ENCODE measurements at regions not wholly inside any gene's neighbourhood (a gene's known extent, or its start where the extent isn't known, plus 50 kb on each side); places are given as distances from the start of the nearest gene placed in this dataset.
"Not testable (repeated sequence)": the region's sequence is repeated elsewhere in the genome, so short reads cannot be mapped to it uniquely, and the experiment has no call there.

- not testable (repeated sequence) for DNase-seq (ENCODE audit: low spot score)
These were observed 59.5 kb upstream of the FAM90A26 start for GRCh38 chr4:9110700-9111099.

- DNase-seq (ENCODE audit: low spot score), result not testable (repeated sequence)
These were observed 67.1 kb upstream of the FAM90A26 start for GRCh38 chr4:9103148-9103524.

GRCh38 chr4:9102471-9103147 lies 67.6 kb upstream of the FAM90A26 start:
- DNase-seq (ENCODE audit: low spot score), result not testable (repeated sequence)

GRCh38 chr4:9096330-9096729 lies 73.9 kb upstream of the FAM90A26 start:
- not testable (repeated sequence) for DNase-seq (ENCODE audit: low spot score)

- not testable (repeated sequence) for DNase-seq (ENCODE audit: low spot score)
These were observed 91.4 kb upstream of the FAM90A26 start for GRCh38 chr4:9078796-9079195.

GRCh38 chr4:9076974-9077373 lies 93.2 kb upstream of the FAM90A26 start:
- DNase-seq (ENCODE audit: low spot score), result not testable (repeated sequence)

- DNase-seq (ENCODE audit: low spot score), result not testable (repeated sequence)
These were observed 93.7 kb upstream of the FAM90A26 start for GRCh38 chr4:9076486-9076885.

GRCh38 chr4:9073371-9073770 lies 96.8 kb upstream of the FAM90A26 start:
- DNase-seq (ENCODE audit: low spot score), result not testable (repeated sequence)

GRCh38 chr4:9072521-9073220 lies 97.5 kb upstream of the FAM90A26 start:
- not testable (repeated sequence) for DNase-seq (ENCODE audit: low spot score)

GRCh38 chr4:9067923-9068322 lies 102.3 kb upstream of the FAM90A26 start:
- not testable (repeated sequence) for DNase-seq (ENCODE audit: low spot score)

- not testable (repeated sequence) for DNase-seq (ENCODE audit: low spot score)
These were observed 106.6 kb upstream of the FAM90A26 start for GRCh38 chr4:9063612-9064011.

- DNase-seq (ENCODE audit: low spot score), result not testable (repeated sequence)
These were observed 145.3 kb upstream of the FAM90A26 start for GRCh38 chr4:9024866-9025265.

- DNase-seq (ENCODE audit: low spot score), result not testable (repeated sequence)
These were observed 138.2 kb upstream of the HMX1 start for GRCh38 chr4:9009792-9010191.

- DNase-seq (ENCODE audit: low spot score), result not testable (repeated sequence)
These were observed 136.8 kb upstream of the HMX1 start for GRCh38 chr4:9008407-9008806.

GRCh38 chr4:9001153-9001552 lies 129.5 kb upstream of the HMX1 start:
- DNase-seq (ENCODE audit: low spot score), result not testable (repeated sequence)

- peak; percentile 43 for DNase-seq (ENCODE audit: low spot score)
These were observed 128.9 kb upstream of the HMX1 start for GRCh38 chr4:9000505-9001001.

- not testable (repeated sequence) for DNase-seq (ENCODE audit: low spot score)
These were observed 121.3 kb upstream of the HMX1 start for GRCh38 chr4:8992981-8993380.

GRCh38 chr4:8991449-8991848 lies 119.8 kb upstream of the HMX1 start:
- not testable (repeated sequence) for DNase-seq (ENCODE audit: low spot score)

- DNase-seq (ENCODE audit: low spot score), result not testable (repeated sequence)
These were observed 118.7 kb upstream of the HMX1 start for GRCh38 chr4:8990341-8990740.

GRCh38 chr4:8985786-8986185 lies 114.1 kb upstream of the HMX1 start:
- DNase-seq (ENCODE audit: low spot score), result not testable (repeated sequence)

GRCh38 chr4:8984641-8985040 lies 113.0 kb upstream of the HMX1 start:
- DNase-seq (ENCODE audit: low spot score), result not testable (repeated sequence)

- DNase-seq (ENCODE audit: low spot score), result not testable (repeated sequence)
These were observed 112.3 kb upstream of the HMX1 start for GRCh38 chr4:8983921-8984320.

GRCh38 chr4:8976466-8977128 lies 105.0 kb upstream of the HMX1 start:
- DNase-seq (ENCODE audit: low spot score), result not testable (repeated sequence)

Measured in AG08395 (cell line).